Tibial artery (tissue), 4 donors: ENCODE measurements at regions not wholly inside any gene's neighbourhood (a gene's known extent, or its start where the extent isn't known, plus 50 kb on each side); places are given as distances from the start of the nearest gene placed in this dataset.

Experiments
- DNase-seq, 2 donors: peaks; one replicate each; pipeline ENCODE4 v3.0.0-alpha.2; 2019
- H3K27ac ChIP-seq, 2 donors: fragments of 200-600 bp; sonication (generic) in 1 of 2; 1 replicate in 1 of 2; 2 replicates in 1 of 2; pipeline ENCODE4 v1.5.1; 2018 to 2019; ENCODE audit warnings: mild to moderate bottlenecking in 1 of 2
- H3K27me3 ChIP-seq, 2 donors: fragments of 200-600 bp; sonication (generic) in 1 of 2; one replicate each; pipeline versions ENCODE4 v1.5.1 to v1.6.0; 2016 to 2019
- H3K36me3 ChIP-seq, 3 donors: fragments of 200-600 bp; sonication (generic) in 2 of 3; one replicate each; pipeline ENCODE4 v1.5.1; 2016 to 2019; ENCODE audit warnings: mild to moderate bottlenecking in 2 of 3
- H3K4me1 ChIP-seq, 4 donors: fragments of 200-600 bp; sonication (generic) in 2 of 4; 1 replicate in 3 of 4; 2 replicates in 1 of 4; pipeline ENCODE4 v1.5.1; 2016 to 2019
- H3K4me3 ChIP-seq, 2 donors: fragments of 200-600 bp; sonication (generic) in 1 of 2; 1 replicate in 1 of 2; 2 replicates in 1 of 2; pipeline ENCODE4 v1.5.1; 2018 to 2019; ENCODE audit warnings: mild to moderate bottlenecking in 2 of 2
- H3K9me3 ChIP-seq, 3 donors: fragments of 200-600 bp; sonication (generic) in 1 of 3; one replicate each; pipeline ENCODE4 v1.5.1; 2016 to 2019
- intact Hi-C: fragments of 100-400 bp; cut with DNase I; formaldehyde crosslinking; loops from one replicate; pipeline ENCODE4 v1.15.0; 2023; ENCODE audit warnings: low total_unique reads
- TF ChIP-seq, protein P1 (sequence below), 2 experiments: fragments of 200-600 bp in 1 of 2; fragments of 450-650 bp in 1 of 2; IDR thresholded peaks; one replicate each; pipeline ENCODE4 v1.5.1; 2017 to 2019; ENCODE audit warnings: antibody characterized with exemption in 2 of 2, mild to moderate bottlenecking in 1 of 2, moderate library complexity in 1 of 2

DNA sequence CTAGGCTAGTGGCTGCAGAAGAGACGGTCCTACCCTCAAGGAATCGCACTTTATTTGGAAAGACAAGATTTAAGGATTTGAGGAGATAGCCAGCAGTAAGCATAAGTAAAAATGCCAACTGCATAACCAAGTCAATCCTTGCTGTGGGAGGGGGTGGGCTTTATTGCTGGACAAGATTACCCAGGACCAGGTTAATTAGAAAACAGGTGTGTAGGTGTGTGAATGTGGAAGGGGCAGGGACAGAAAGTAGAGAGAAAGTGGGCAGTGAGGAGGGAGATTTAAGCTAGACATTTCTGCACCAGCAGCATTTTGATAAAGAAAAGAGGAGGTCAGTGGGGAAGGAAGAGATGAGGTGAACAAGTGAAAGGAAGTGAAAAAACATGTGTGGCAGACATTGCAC lies 89.7 kb upstream of the OGFRL1 start:
- Histone ChIP-seq H3K9me3 (no peaks in the 10 kb centered on the region), H3K4me1 (no peaks in the 10 kb centered on the region), H3K36me3 (no peaks in the 10 kb centered on the region), H3K4me3 (no peak overlapping the region), H3K27ac (no peak overlapping the region), H3K27me3 (no peaks in the 10 kb centered on the region)
- TF ChIP-seq, protein P1, sequence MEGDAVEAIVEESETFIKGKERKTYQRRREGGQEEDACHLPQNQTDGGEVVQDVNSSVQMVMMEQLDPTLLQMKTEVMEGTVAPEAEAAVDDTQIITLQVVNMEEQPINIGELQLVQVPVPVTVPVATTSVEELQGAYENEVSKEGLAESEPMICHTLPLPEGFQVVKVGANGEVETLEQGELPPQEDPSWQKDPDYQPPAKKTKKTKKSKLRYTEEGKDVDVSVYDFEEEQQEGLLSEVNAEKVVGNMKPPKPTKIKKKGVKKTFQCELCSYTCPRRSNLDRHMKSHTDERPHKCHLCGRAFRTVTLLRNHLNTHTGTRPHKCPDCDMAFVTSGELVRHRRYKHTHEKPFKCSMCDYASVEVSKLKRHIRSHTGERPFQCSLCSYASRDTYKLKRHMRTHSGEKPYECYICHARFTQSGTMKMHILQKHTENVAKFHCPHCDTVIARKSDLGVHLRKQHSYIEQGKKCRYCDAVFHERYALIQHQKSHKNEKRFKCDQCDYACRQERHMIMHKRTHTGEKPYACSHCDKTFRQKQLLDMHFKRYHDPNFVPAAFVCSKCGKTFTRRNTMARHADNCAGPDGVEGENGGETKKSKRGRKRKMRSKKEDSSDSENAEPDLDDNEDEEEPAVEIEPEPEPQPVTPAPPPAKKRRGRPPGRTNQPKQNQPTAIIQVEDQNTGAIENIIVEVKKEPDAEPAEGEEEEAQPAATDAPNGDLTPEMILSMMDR (IDR thresholded peaks at IDR 0.05), result no peak
- intact Hi-C loops, result no loop called here
- DNase-seq, result no peak

DNA sequence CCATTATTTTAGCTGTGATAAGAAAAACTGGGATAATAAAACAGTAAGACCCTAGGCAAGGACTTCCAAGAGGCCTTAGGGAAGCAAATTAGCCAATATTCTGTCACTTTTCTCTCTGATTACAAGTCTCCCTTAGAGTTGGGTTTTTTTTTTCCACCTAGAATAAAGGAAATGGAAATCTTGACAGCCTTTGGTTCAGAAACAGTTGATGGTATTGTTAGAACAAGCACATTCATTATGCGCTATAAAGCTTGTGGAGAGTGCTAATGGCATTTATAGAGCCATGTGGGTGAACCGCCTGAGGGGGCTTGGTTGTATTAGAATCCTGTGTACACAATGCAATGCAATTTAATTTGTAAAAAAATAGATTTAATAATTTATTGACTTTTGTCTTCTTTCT lies 88.9 kb upstream of the OGFRL1 start:
- TF ChIP-seq, protein P1 (IDR thresholded peaks at IDR 0.05), result no peak
- H3K4me3 ChIP-seq, result no peak overlapping the region
- no peaks in the 10 kb centered on the region for H3K9me3 ChIP-seq
- no peaks in the 10 kb centered on the region for H3K36me3 ChIP-seq
- no peak for DNase-seq
- H3K27ac ChIP-seq, result no peak overlapping the region
- H3K27me3 ChIP-seq, result no peaks in the 10 kb centered on the region
- intact Hi-C loops, result no loop called here
- H3K4me1 ChIP-seq, result no peaks in the 10 kb centered on the region

DNA sequence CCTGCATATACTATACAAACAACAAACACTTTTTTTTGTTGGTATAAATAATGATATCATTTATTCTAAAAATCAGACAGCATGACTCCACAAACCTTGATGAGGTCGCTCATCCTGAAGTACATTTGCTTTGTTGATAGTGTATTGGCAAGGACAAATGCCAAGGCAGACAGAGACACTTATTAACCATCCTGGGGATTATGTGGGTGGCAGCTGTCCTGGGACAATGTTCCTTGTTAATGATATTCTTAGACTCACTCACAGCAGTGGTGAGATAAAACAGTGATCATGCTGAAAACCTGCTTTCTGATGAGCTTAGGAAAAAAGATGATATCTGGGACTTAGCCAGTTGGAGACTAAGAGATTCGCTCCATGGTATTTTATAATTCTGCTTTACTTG lies 85.4 kb upstream of the OGFRL1 start:
- Histone ChIP-seq H3K9me3 (no peaks in the 10 kb centered on the region), H3K27ac (no peak overlapping the region), H3K4me1 (no peaks in the 10 kb centered on the region), H3K4me3 (no peak overlapping the region), H3K36me3 (no peaks in the 10 kb centered on the region), H3K27me3 (no peaks in the 10 kb centered on the region)
- TF ChIP-seq, protein P1 (IDR thresholded peaks at IDR 0.05), result no peak
- intact Hi-C loops, result no loop called here
- DNase-seq, result no peak

DNA sequence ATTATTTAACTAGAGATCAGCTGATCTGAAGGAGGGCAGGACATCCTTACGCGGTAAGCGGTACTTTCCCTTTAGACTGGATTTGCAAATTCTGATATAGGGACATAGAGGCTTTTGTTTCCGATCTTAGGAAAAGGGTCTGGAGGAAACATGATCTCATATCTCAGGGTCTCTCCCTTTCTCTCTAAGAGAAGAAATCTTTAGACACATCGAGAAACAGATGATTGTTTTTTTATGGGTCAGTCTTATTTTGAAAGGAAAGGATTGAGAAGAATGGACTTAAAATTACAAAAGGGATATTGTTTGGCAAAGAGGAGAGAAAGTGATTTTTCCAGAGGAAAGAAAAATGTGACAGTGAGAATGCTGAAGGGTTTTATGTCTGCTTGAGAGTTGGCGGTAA lies 83.9 kb upstream of the OGFRL1 start:
- TF ChIP-seq, protein P1 (IDR thresholded peaks at IDR 0.05), result no peak
- intact Hi-C loops, result no loop called here
- Histone ChIP-seq H3K9me3 (no peaks in the 10 kb centered on the region), H3K4me1 (no peaks in the 10 kb centered on the region), H3K27ac (no peak overlapping the region), H3K27me3 (no peaks in the 10 kb centered on the region), H3K4me3 (no peak overlapping the region), H3K36me3 (no peaks in the 10 kb centered on the region)
- no peak for DNase-seq

DNA sequence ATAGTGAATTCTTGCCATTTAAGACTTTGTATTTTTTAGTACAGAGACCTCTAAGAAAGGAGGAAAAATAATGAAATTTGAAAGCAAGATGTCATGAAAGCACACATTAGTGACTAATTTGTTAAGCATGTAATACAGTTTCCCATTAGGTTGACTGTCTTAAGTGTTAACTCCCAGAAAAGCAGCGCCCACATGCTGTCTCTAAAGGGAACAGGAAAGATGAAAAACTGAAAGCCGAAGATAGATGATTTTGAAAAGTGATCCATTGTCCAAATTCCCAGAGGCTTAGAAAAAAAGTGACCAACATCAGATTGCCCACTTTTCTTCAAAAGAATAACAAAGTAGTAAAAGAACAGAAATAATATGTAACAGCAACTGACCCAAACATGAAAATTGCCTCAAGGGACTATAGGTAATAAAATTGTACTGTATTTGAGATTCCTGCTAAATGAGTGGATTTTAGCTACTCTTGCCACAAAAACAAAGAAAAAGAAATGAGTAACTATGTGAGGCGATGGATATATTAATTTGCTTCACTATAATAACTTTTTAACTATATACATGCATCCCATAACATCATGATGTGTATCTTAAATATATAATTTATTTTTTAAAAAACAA lies 83.2 kb upstream of the OGFRL1 start:
- TF ChIP-seq, protein P1 (IDR thresholded peaks at IDR 0.05), result no peak
- H3K36me3 ChIP-seq, result no peaks in the 10 kb centered on the region

DNA sequence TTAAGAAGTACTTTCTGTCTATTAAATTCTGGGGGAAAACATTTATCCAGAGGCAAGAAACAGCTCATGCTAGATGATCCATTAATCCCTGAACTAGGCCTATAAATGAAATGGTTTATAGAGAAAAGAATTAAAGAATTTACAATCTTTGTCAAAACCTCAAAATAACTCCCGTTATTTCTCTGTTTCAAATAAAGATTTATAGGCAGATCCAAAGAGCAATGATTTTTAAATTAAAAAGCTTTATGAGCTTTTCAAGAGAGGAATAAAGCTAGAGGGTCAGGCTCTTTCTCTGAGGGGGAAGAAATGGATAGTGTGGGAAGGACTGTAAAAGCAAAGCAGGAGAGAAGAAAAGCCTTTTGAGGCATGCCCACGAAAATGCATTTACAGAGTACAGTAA lies 82.5 kb upstream of the OGFRL1 start:
- no peak for DNase-seq
- no peak overlapping the region for H3K4me3 ChIP-seq
- no peaks in the 10 kb centered on the region for H3K4me1 ChIP-seq
- H3K27me3 ChIP-seq, result no peaks in the 10 kb centered on the region
- no peak overlapping the region for H3K27ac ChIP-seq
- intact Hi-C loops, result no loop called here
- H3K9me3 ChIP-seq, result no peaks in the 10 kb centered on the region
- H3K36me3 ChIP-seq, result no peaks in the 10 kb centered on the region
- TF ChIP-seq, protein P1 (IDR thresholded peaks at IDR 0.05), result no peak

More for the DNA sequence above, 83.2 kb upstream of the OGFRL1 start:
- Histone ChIP-seq H3K4me3 (no peak overlapping the region), H3K27me3 (no peaks in the 10 kb centered on the region), H3K9me3 (no peaks in the 10 kb centered on the region), H3K27ac (no peak overlapping the region), H3K4me1 (no peaks in the 10 kb centered on the region)
- intact Hi-C loops, result no loop called here
- DNase-seq, result no peak
